GM12878 (cell line): ENCODE measurements at regions not wholly inside any gene's neighbourhood (a gene's known extent, or its start where the extent isn't known, plus 50 kb on each side); places are given as distances from the start of the nearest gene placed in this dataset.

Experiments
- ATAC-seq: fragments of 200-7000 bp; cut with Tn5 transposase; 3 replicates; pipeline ENCODE4 v1.9.1; 2020; ENCODE audit warnings: mild to moderate bottlenecking, moderate library complexity
- BruUV-seq: library from RNA; stranded (reverse); fragments of 400-500 nt; replicated peaks from 2 replicates; lab custom pipeline; 2021; lab: Mats Ljungman, UMichigan
- CTCF ChIA-PET: fragments of 300-600 bp; sonication (Branson Sonifier 250); formaldehyde crosslinking; extraction: SDS; loops from one replicate; lab custom pipeline; 2021; ENCODE audit warnings: inconsistent platforms; lab: Yijun Ruan, JAX
- POLR2A ChIA-PET: fragments of 350-600 bp; formaldehyde crosslinking; extraction: SDS; loops from one replicate; lab custom pipeline; 2021; ENCODE audit warnings: inconsistent platforms; lab: Charles Lee
- RAD21 ChIA-PET: fragments of 300-600 bp; sonication (Branson Sonifier 250); formaldehyde crosslinking; loops from one replicate; lab custom pipeline; 2023; ENCODE audit warnings: antibody characterized with exemption; ENCODE audit not compliant: unreplicated experiment; lab: Charles Lee
- SMC1A ChIA-PET: fragments of 300-600 bp; sonication (Branson Sonifier 250); formaldehyde crosslinking; loops from one replicate; lab custom pipeline; 2023; ENCODE audit not compliant: unreplicated experiment, uncharacterized antibody; lab: Charles Lee
- DNase-seq: peaks from one replicate; pipeline ENCODE4 v3.0.0-alpha.2; 2011; ENCODE audit warnings: low read depth, low spot score
- FAIRE-seq: peaks from 3 replicates; lab custom pipeline; 2011; peaks lifted over from hg19 to GRCh38; lab: Jason Lieb, UNC
- H2AFZ ChIP-seq: 2 replicates; pipeline ENCODE4 v1.6.0; 2011; ENCODE audit warnings: low read depth, low read length, control low read depth; ENCODE audit not compliant: control insufficient read depth
- H3K27ac ChIP-seq: 2 replicates; pipeline ENCODE4 v1.5.1; 2011; ENCODE audit warnings: control low read depth; ENCODE audit not compliant: control insufficient read depth, insufficient read depth
- H3K27me3 ChIP-seq, 2 experiments: replicated peaks in 1 of 2; 2 replicates each; pipeline versions ENCODE4 v1.6.0 to v1.6.1; 2011; ENCODE audit warnings: low read length in 1 of 2; ENCODE audit not compliant: control insufficient read depth in 2 of 2, insufficient read depth in 2 of 2
- H3K36me3 ChIP-seq, 2 experiments: 2 replicates each; pipeline ENCODE4 v1.5.1; 2011; ENCODE audit warnings: low read length in 1 of 2; ENCODE audit not compliant: control insufficient read depth in 2 of 2, insufficient read depth in 2 of 2
- H3K4me1 ChIP-seq: 2 replicates; pipeline ENCODE4 v1.6.1; 2011; ENCODE audit warnings: mild to moderate bottlenecking, low read length, moderate library complexity, mixed read lengths; ENCODE audit not compliant: control insufficient read depth, insufficient read depth
- H3K4me2 ChIP-seq: 2 replicates; pipeline ENCODE4 v1.6.0; 2011; ENCODE audit warnings: control low read depth; ENCODE audit not compliant: control insufficient read depth, insufficient read depth
- H3K4me3 ChIP-seq: fragments of 200-600 bp; sonication (generic); 2 replicates; pipeline ENCODE4 v1.5.1; 2016
- H3K79me2 ChIP-seq: 2 replicates; pipeline ENCODE4 v1.6.0; 2011; ENCODE audit warnings: low read length; ENCODE audit not compliant: control insufficient read depth, insufficient read depth
- H3K9ac ChIP-seq: 2 replicates; pipeline ENCODE4 v1.8.0; 2011; ENCODE audit warnings: low read length, control low read depth, mixed read lengths; ENCODE audit not compliant: control insufficient read depth, insufficient read depth
- H3K9me3 ChIP-seq: replicated peaks from 3 replicates; pipeline ENCODE4 v1.5.1; 2011; ENCODE audit warnings: mild to moderate bottlenecking, low read length; ENCODE audit not compliant: control insufficient read depth, insufficient read depth
- H4K20me1 ChIP-seq: 2 replicates; pipeline ENCODE4 v1.6.0; 2011; ENCODE audit not compliant: control insufficient read depth, insufficient read depth
- BMI1 ChIP-seq: fragments of 450-650 bp; IDR thresholded peaks from 2 replicates; pipeline ENCODE4 v1.6.1; 2016; ENCODE audit warnings: mild to moderate bottlenecking, moderate library complexity, borderline replicate concordance
- DPF2 ChIP-seq: fragments of 450-650 bp; IDR thresholded peaks from 2 replicates; pipeline ENCODE4 v1.6.1; 2017; ENCODE audit warnings: mild to moderate bottlenecking
- E2F8 ChIP-seq: fragments of 450-650 bp; IDR thresholded peaks from 2 replicates; pipeline ENCODE4 v1.6.1; 2018; ENCODE audit warnings: mild to moderate bottlenecking, low read depth, moderate library complexity; ENCODE audit not compliant: partially characterized antibody
- ESRRA ChIP-seq: IDR thresholded peaks from 2 replicates; pipeline ENCODE4 v1.6.1; 2012; ENCODE audit warnings: mild to moderate bottlenecking, low read length, improper control_type of control experiment
- HCFC1 ChIP-seq: fragments of 150-350 bp; IDR thresholded peaks from 2 replicates; pipeline ENCODE4 v1.6.1; 2014; ENCODE audit warnings: low read length
- REST ChIP-seq: IDR thresholded peaks from 2 replicates; pipeline ENCODE4 v1.6.1; 2012; ENCODE audit warnings: mild to moderate bottlenecking, low read depth, low read length
- SKIL ChIP-seq: fragments of 450-650 bp; IDR thresholded peaks from 2 replicates; pipeline ENCODE4 v1.6.1; 2017; ENCODE audit warnings: mild to moderate bottlenecking, low read depth, inconsistent platforms; ENCODE audit not compliant: poor library complexity, severe bottlenecking
- SMAD5 ChIP-seq: IDR thresholded peaks from 2 replicates; pipeline ENCODE4 v1.6.1; 2016; ENCODE audit warnings: antibody characterized with exemption, low read depth
- SREBF2 ChIP-seq: IDR thresholded peaks from 2 replicates; pipeline ENCODE4 v1.6.1; 2012; ENCODE audit warnings: mild to moderate bottlenecking, low read length
- YBX1 ChIP-seq: fragments of 450-650 bp; IDR thresholded peaks from 2 replicates; pipeline ENCODE4 v1.6.1; 2016; ENCODE audit warnings: antibody characterized with exemption
- ZBTB11 ChIP-seq: fragments of 450-650 bp; formaldehyde crosslinking; IDR thresholded peaks from 2 replicates; pipeline ENCODE4 v1.5.0; 2022; ENCODE audit warnings: mild to moderate bottlenecking, missing genetic modification characterization
- ZNF24 ChIP-seq: fragments of 450-650 bp; IDR thresholded peaks from 2 replicates; pipeline ENCODE4 v1.6.1; 2017; ENCODE audit warnings: antibody characterized with exemption, mild to moderate bottlenecking
- WGBS: methylation state at CpG from one replicate; pipeline ENCODE4 v1.1.6; 2016; ENCODE audit warnings: low lambda C conversion rate; ENCODE audit not compliant: insufficient replicate concordance, insufficient coverage; ENCODE audit errors: missing lambda C conversion rate; 5-methylcytosine and 5-hydroxymethylcytosine counted together
- in situ Hi-C: fragments of 300-500 bp; cut with MboI; formaldehyde crosslinking; loops from 9 replicates; pipeline ENCODE4 v1.14.3; 2018; ENCODE audit warnings: mixed read lengths
- intact Hi-C: fragments of 100-400 bp; cut with micrococcal nuclease; formaldehyde crosslinking; loops from one replicate; pipeline ENCODE4 v1.14.2; 2022; ENCODE audit not compliant: unreplicated experiment

- H3K27me3 ChIP-seq: 0 out of 4 replicates have a peak, but pooled peaks cover 0 to 3% of the 10 kb centered on the region in 2 experiments
- intact Hi-C loops (no loop called here), in situ Hi-C loops (no loop called here)
- H3K9me3 ChIP-seq: no peaks in the 10 kb centered on the region
- no peaks in the 10 kb centered on the region for H3K36me3 ChIP-seq
- POLR2A ChIA-PET: no interaction called here
- WGBS: 31% methylated on average over 7 of the region's 7 CpGs
- H3K4me3 ChIP-seq: no peak overlapping the region
- H3K4me2 ChIP-seq: no peak overlapping the region
- ATAC-seq (no peak), DNase-seq (no peak), FAIRE-seq (no peak)
- no peaks in the 10 kb centered on the region for H4K20me1 ChIP-seq
- CTCF ChIA-PET: interaction anchor here (0.8 to 3.2 kb wide), 4 partner anchors 34 to 291 kb away, joined by 3 to 61 read pairs (median 4); no protein-coding TSS in a partner anchor
- H3K4me1 ChIP-seq: no peaks in the 10 kb centered on the region
- H3K27ac ChIP-seq: no peak overlapping the region
- RAD21 ChIA-PET: no interaction called here
- BruUV-seq: no TSS peak
- SMC1A ChIA-PET: interaction anchor here (1.1 to 3.0 kb wide), 2 partner anchors 13 to 43 kb away, joined by 3 to 19 read pairs; no protein-coding TSS in a partner anchor
- H3K79me2 ChIP-seq: no peaks in the 10 kb centered on the region
- H3K9ac ChIP-seq: no peak overlapping the region
- H2AFZ ChIP-seq: no peak overlapping the region
- TF ChIP-seq SREBF2: no peak
- TF ChIP-seq SKIL: no peak
- TF ChIP-seq SMAD5: no peak
- no peak for TF ChIP-seq REST
- TF ChIP-seq ESRRA: no peak
- TF ChIP-seq ZNF24: no peak
- TF ChIP-seq DPF2: no peak
- TF ChIP-seq BMI1: no peak
- no peak for TF ChIP-seq ZBTB11 (CRISPR knock-in tag)
- no peak for TF ChIP-seq YBX1
- no peak for TF ChIP-seq HCFC1
- no peak for TF ChIP-seq E2F8
These were observed 68.1 kb upstream of the ITPRID1 start for GRCh38 chr7:31445686-31446355.
